ENCODE measurements at regions not wholly inside any gene's neighbourhood (a gene's known extent, or its start where the extent isn't known, plus 50 kb on each side); places are given as distances from the start of the nearest gene placed in this dataset.
"Not testable (repeated sequence)": the region's sequence is repeated elsewhere in the genome, so short reads cannot be mapped to it uniquely, and the experiment has no call there.

DNA sequence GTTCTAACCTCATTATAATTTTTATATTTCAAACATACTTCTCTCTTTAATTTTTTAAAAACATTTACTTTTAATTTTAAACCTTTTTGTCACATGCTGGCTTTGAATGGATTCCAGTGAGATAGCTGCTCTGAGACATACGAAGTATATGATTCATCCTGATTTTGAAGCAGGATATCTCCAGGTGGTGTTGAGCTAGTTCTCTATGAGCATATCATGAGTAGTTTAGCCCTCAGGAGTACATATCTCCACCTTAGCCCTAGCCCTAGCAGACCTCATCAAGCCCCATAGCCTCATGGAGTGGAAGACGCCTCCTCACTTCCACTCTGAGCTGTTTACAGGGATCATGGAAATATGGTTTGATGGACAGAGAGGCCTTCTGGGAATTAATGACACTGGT, 183.2 kb upstream of the C21orf91 start:
- DNase-seq (ENCODE audit: low spot score, unreplicated experiment) = no peak
- Mint-ChIP-seq H3K9me3 (ENCODE audit: low read depth) (peaks cover 2% of the 10 kb centered on the region), H3K27me3 (no peaks in the 10 kb centered on the region), H3K4me1 (ENCODE audit: low read depth) (peaks cover 1% of the 10 kb centered on the region), H3K4me3 (ENCODE audit: low read depth) (no peak overlapping the region), H3K27ac (no peak overlapping the region), H3K36me3 (ENCODE audit: insufficient read depth) (no peaks in the 10 kb centered on the region)
- TF ChIP-seq, protein P1, sequence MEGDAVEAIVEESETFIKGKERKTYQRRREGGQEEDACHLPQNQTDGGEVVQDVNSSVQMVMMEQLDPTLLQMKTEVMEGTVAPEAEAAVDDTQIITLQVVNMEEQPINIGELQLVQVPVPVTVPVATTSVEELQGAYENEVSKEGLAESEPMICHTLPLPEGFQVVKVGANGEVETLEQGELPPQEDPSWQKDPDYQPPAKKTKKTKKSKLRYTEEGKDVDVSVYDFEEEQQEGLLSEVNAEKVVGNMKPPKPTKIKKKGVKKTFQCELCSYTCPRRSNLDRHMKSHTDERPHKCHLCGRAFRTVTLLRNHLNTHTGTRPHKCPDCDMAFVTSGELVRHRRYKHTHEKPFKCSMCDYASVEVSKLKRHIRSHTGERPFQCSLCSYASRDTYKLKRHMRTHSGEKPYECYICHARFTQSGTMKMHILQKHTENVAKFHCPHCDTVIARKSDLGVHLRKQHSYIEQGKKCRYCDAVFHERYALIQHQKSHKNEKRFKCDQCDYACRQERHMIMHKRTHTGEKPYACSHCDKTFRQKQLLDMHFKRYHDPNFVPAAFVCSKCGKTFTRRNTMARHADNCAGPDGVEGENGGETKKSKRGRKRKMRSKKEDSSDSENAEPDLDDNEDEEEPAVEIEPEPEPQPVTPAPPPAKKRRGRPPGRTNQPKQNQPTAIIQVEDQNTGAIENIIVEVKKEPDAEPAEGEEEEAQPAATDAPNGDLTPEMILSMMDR (IDR thresholded peaks at IDR 0.05; ENCODE audit: unreplicated experiment) = no peak

DNA sequence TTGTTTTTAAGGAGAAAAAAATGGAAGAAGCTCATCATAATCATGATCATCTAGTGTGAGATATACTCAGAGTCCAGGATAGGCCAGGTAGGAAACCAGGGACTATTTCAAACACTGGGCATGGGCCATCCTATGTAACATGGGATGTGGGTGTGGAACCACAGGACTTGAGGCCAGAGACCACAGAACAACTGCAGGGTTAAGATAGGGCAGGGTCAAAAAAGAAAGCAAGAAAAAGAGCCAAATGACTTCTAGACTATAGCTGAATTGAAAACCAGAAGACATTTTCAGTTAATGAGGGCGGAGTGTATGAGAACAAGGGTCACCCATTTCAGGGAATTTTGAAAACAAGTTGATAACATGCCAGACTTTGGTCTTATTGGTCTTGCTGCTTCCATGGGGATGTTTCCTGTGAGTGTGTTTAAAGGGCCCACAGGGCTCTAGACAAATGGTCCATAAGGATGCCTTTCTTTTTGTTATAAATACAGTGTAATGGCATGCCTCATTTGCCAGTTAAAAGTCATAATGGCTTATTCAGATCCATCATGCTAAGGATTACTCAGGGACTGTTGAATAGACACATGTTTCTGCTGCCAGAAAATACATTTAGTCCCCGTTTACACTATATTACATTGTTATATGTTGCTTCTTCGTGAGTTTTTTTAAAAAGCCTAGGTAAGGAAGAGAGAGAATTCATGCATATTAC, 182.0 kb upstream of the C21orf91 start:
- Mint-ChIP-seq H3K4me1 (ENCODE audit: low read depth) (peaks cover 1% of the 10 kb centered on the region), H3K4me3 (ENCODE audit: low read depth) (no peak overlapping the region), H3K36me3 (ENCODE audit: insufficient read depth) (no peaks in the 10 kb centered on the region), H3K9me3 (ENCODE audit: low read depth) (peaks cover 5% of the 10 kb centered on the region), H3K27ac (no peak overlapping the region), H3K27me3 (no peaks in the 10 kb centered on the region)
- no peak for DNase-seq (ENCODE audit: low spot score, unreplicated experiment)
- TF ChIP-seq, protein P1 (IDR thresholded peaks at IDR 0.05; ENCODE audit: unreplicated experiment) = no peak

- DNase-seq (ENCODE audit: low spot score, unreplicated experiment); H3K27me3 Mint-ChIP-seq; H3K36me3 Mint-ChIP-seq (ENCODE audit: insufficient read depth); H3K4me3 Mint-ChIP-seq (ENCODE audit: low read depth); H3K27ac Mint-ChIP-seq; H3K4me1 Mint-ChIP-seq (ENCODE audit: low read depth); H3K9me3 Mint-ChIP-seq (ENCODE audit: low read depth): not testable (repeated sequence)
These were observed 179.4 kb upstream of the C21orf91 start for GRCh38 chr21:17998599-17998998.

DNA sequence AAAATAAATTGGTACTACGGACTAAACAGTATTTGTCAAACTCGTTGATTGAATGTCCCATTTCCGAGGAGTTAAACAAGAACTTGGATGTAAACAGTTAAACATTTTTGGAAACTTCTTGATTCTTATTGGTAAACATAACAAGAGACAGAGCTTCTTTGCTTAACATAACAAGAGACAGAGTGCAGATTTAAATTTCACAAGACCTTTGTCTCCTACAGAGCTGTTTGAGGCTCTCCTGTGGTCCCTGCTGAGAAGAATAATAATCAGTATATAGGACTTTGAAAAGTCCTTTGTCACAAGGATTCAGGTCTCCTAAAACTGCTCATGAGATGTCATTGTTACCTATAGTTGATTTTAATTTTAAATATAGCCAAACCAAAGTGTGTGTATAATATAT, 170.6 kb upstream of the C21orf91 start:
- Mint-ChIP-seq H3K4me1 (ENCODE audit: low read depth) (peaks cover 9% of the 10 kb centered on the region), H3K9me3 (ENCODE audit: low read depth) (peaks cover 21% of the 10 kb centered on the region), H3K36me3 (ENCODE audit: insufficient read depth) (no peaks in the 10 kb centered on the region), H3K4me3 (ENCODE audit: low read depth) (no peak overlapping the region), H3K27me3 (no peaks in the 10 kb centered on the region), H3K27ac (no peak overlapping the region)
- TF ChIP-seq, protein P1 (IDR thresholded peaks at IDR 0.05; ENCODE audit: unreplicated experiment) = no peak
- DNase-seq (ENCODE audit: low spot score, unreplicated experiment) = no peak

DNA sequence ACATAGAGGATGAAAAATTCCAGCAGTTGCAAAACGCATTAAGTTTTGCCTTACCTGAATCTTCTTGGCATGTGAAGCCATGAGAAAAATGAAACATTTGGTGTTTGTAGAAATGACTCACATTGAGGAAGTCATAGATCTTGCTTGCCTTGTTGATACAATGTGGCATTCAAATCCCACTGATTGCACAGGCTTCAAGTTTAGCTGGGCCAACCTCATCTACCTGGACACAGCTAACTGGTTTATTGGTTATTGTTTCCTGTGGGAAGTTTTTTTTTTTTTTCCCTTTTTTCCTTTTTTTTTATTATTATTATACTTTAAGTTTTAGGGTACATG, 168.9 kb upstream of the C21orf91 start:
- Mint-ChIP-seq H3K36me3 (ENCODE audit: insufficient read depth) (no peaks in the 10 kb centered on the region), H3K4me1 (ENCODE audit: low read depth) (peaks cover 9% of the 10 kb centered on the region), H3K27ac (no peak overlapping the region), H3K27me3 (no peaks in the 10 kb centered on the region), H3K4me3 (ENCODE audit: low read depth) (no peak overlapping the region), H3K9me3 (ENCODE audit: low read depth) (peaks cover 17% of the 10 kb centered on the region)
- TF ChIP-seq, protein P1 (IDR thresholded peaks at IDR 0.05; ENCODE audit: unreplicated experiment) = no peak
- no peak for DNase-seq (ENCODE audit: low spot score, unreplicated experiment)

DNA sequence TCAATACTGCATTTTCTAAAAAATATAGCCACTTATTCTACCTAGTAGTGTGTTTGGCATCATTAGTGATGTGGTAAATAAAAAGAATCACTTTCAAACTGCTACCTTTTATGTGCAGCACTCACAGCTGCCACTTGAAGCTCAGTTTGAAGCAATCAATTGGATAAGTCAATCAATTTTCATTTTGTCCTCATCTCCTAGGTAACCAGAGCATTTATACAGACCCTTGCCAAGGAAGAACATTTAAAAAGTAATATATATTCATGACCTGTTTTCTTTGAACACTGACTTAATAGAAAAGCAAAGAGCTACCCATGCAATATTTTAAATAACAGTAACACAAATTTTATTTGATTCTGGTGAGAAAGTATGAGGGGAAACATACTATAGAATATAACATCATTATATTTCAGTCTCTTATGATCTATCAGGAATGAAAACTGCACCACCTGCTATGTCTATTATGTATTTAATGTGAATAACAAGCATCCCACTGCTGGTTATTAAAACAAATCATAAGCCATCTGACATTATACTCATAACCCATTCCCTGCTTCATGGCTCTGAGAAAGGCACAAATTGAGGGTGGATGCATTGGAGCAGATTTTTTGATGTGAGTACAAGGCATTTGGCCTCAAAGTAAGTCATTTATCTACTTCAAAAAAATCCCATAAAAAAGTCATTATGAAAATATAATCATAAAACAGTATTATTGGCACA, 168.4 kb upstream of the C21orf91 start:
- Mint-ChIP-seq H3K36me3 (ENCODE audit: insufficient read depth) (no peaks in the 10 kb centered on the region), H3K4me1 (ENCODE audit: low read depth) (peaks cover 9% of the 10 kb centered on the region), H3K27me3 (no peaks in the 10 kb centered on the region), H3K4me3 (ENCODE audit: low read depth) (no peak overlapping the region), H3K9me3 (ENCODE audit: low read depth) (peaks cover 15% of the 10 kb centered on the region), H3K27ac (peak overlapping the region; percentile 50)
- no peak for DNase-seq (ENCODE audit: low spot score, unreplicated experiment)
- TF ChIP-seq, protein P1 (IDR thresholded peaks at IDR 0.05; ENCODE audit: unreplicated experiment) = no peak
